ENCODE measurements at regions not wholly inside any gene's neighbourhood (a gene's known extent, or its start where the extent isn't known, plus 50 kb on each side); places are given as distances from the start of the nearest gene placed in this dataset.
A peak's percentile ranks its signal among the peaks of the same experiment; 100 is the strongest.

DNA sequence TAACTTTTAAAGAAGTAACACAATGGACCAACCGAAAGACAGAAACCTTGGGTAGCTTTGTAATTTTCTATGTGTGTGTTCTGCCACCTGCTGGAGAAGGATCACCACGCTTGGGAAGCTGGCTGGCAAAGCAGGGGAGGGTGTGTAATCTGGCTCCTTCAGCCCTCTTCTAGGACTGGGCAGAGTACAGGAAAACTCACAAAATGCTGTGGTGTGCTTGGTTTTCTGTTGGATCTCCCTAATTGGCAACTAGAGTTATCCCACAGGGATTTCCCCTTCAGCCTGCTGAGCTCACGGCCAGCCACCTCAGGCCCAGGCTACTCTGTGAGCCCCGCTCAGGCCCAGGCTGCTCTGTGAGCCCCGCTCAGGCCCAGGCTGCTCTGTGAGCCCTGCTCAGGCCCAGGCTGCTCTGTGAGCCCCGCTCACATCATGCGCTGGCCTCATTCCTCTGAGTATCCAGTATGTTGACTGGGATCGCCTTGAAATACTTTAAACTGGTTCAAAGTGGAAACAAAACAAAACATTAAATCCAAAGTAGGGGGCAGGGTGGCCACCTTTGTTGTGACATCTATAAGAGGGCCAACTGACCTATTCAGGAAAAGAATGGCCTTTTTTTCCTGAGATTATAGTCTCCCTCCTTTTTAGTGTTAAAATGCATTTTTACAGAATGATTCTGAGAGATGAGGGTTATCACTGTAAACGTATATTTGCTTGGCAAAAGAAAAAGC lies 52.0 kb upstream of the RNU6-8 start:
- DNase-seq: peak; percentile 50 to 57

DNA sequence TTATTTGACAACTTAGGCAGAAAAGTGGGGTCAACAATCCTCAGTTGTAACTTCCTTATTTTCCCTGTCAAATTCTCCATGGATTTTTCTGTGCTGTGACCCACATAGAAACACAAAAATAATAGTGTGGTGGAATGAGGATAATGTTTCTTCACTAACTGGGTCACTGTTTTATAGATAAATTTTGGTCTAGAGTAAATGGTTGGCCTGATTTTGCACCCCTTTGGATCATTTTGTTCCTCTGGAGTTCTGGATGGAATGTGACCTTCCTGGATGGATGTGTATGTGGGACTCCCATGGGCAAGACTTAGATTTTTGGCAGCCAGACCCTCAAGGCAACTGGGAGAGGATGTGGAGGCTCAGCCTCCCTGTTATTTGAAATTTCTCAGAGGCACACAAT lies 52.7 kb upstream of the RNU6-8 start:
- no peak for DNase-seq

DNA sequence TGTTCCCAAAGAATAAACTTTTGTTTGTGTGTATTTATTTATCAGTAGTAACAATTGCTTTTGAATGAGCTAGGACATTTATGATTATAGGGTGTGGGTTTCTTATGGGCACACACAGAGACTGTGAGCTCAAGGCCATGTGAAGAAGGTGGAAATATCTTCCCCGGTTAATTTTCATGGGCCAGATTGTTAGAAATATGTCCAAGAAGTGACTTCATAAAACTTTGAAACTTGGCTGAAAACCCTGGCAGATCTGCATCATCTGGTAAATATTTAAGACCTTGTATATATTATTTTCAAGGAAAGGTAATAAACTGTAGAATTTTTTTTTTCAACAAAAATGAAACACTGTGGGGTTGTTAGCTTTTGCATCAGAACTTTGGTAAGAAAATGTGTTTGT lies 53.5 kb upstream of the RNU6-8 start:
- no peak for DNase-seq

DNA sequence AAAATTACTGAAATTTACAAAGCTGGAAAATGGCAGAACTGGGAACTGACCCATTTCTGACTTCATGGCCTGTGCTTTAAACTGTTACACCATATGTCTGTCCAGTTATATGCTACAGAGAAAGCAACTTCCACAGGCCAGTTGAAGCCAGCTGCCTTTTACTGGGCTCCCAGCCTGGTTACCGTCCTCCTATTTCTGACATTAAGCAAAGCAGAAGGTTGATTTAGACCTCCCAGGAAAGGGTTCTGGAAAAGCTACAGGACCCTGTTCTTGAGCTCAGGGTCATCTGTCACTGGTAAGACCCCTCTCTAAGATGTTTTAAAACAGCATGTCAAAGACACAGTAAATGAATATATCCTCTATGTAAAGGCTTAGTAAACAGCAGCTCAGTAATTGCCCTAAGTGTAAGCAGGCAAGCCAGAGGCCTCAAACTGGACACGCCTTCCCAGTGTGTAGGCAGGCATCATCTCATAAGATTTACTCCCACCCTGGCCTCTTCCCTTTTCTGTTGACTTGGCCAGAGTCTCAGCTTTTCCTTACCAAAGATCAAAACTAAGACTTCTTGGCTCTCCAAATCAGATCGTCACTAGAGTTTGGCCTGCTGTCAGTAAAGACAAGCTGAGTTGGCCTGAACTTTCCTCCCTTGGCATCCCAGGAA lies 55.4 kb upstream of the RNU6-8 start:
- DNase-seq: no peak

DNA sequence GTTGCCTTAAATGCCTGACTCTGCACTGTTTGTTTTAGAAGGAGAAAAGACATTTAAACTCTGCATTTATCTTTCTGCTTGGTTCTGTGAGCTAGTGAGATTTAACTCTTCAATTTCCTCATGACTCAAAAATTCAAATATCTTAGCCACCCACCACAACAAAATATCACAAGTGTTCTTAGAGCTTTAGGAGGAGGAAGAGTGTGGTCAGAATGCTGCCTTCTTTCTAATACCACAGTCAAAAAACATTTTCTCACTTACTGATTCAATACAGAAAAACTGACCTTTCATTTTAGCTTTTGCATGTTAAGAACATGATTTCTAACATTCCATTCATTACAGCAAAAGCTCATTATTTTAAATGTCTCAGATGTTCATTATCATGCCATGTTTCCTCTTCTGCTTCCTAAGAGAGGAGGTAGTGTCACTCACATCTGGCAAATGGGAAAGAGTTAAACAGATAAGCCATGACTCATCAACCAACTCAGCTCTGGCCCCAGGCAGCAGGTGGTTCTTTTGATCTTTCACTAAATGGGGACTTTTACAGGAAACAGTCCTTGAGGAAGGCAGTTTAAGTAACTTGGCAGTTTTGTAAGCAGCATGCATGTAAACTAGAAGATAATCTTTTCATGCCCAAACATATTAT lies 56.4 kb upstream of the RNU6-8 start:
- no peak for DNase-seq

DNA sequence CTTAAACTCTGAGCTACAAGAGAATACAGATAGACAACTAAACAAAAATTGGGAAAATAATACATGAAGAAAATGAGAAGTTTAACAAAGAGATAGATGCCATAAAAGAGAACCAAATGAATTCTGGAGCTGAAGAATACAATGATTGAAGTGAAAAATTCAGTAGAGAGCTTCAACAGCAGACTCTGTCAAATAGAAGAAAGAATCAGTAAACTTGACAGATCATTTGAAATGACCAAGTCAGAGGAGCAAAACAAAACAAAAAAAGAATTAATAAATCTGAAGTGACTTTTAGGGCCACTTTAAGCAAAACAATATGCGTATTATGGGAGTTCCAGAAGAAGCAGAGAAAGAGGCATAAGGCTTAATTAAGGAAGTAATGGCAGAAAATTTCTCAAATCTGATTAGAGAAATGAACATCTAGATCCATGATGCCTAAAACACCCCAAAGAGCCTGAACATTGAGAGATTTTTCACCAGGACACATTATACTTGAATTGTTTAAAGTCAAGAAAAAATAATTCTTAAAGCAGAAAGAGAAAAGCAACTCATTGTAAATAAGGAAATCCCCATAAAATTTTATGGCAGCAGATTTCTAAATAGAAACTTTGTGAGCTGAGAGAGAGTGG lies 61.0 kb upstream of the RNU6-8 start:
- no peak for DNase-seq

DNA sequence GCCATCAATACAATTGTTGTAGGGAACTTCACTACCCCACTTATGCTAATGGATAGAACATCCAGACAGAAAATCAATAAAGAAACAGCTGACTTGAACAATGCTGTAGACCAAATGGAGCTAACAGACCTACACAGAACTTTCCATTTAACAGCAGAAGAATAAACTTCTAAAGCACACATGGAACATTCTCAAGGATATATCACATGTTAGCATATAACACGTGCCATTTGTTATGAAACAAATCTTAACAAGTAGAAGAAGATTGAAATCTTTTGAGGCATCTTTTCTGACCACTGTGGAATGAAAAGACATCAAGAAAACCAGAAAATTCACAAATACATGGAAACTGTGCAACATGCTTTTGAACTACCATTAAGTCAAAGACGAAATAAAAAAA lies 62.5 kb upstream of the RNU6-8 start:
- DNase-seq: no peak

DNA sequence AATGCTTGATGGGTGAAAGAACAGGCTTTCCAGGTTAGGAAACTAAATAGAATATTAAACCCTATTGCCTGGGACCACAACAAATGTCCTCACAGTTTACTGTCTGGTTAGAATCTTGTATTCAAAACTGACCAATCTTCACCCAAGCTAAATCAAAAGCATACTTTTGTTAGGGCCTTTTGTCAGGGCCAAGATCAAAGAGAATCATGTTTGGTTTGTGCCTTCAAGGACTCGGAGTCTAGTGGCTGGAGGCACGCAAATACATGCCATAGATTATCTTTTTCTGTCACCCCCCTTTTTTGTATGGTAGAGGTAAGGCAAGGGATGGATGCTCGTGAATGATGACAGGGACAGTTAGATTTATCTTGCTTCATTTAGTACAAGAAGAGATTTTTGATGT lies 51.1 kb upstream of the AKAP6 start:
- DNase-seq: no peak

All from NCI-H2081 (cell line).